Frontal cortex (tissue), 3 donors: ENCODE measurements at regions not wholly inside any gene's neighbourhood (a gene's known extent, or its start where the extent isn't known, plus 50 kb on each side); places are given as distances from the start of the nearest gene placed in this dataset.

Source experiments
- DNase-seq, 2 donors: peaks; one replicate each; pipeline ENCODE4 v3.0.0; 2012; ENCODE audit warnings: low spot score in 2 of 2
- FAIRE-seq: peaks from 2 replicates; lab custom pipeline; 2012; peaks lifted over from hg19 to GRCh38; lab: Jason Lieb, UNC
- donor health status: control.
- donor health status: control.
- donor health status: control.

GRCh38 chr3:132911741-132912415, 126.3 kb upstream of the TMEM108 start:
- no peak for FAIRE-seq

GRCh38 chr3:132907293-132907692, 130.9 kb upstream of the TMEM108 start:
- no peak for FAIRE-seq
- DNase-seq = no peak

More at GRCh38 chr3:132911741-132912415, 126.3 kb upstream of the TMEM108 start:
- no peak for DNase-seq

- no peak for DNase-seq
- FAIRE-seq = no peak
Measured at GRCh38 chr3:132900481-132900880, 137.7 kb upstream of the TMEM108 start.

GRCh38 chr3:132898141-132898540, 140.1 kb upstream of the TMEM108 start:
- DNase-seq (no peak), FAIRE-seq (no peak)

- FAIRE-seq (no peak), DNase-seq (no peak)
Measured at GRCh38 chr3:132892956-132893355, 145.2 kb upstream of the TMEM108 start.

GRCh38 chr3:132881756-132882409, 156.3 kb upstream of the TMEM108 start:
- DNase-seq (no peak), FAIRE-seq (no peak)

- no peak for FAIRE-seq
- no peak for DNase-seq
Measured at GRCh38 chr3:132880986-132881385, 157.2 kb upstream of the TMEM108 start.

GRCh38 chr3:132879656-132880055, 157.4 kb upstream of the NPHP3 start:
- DNase-seq = no peak
- FAIRE-seq = no peak

- FAIRE-seq (no peak), DNase-seq (no peak)
Measured at GRCh38 chr3:132874701-132875100, 152.5 kb upstream of the NPHP3 start.

GRCh38 chr3:132872711-132873110, 150.5 kb upstream of the NPHP3 start:
- FAIRE-seq (no peak), DNase-seq (no peak)

- no peak for FAIRE-seq
- no peak for DNase-seq
Measured at GRCh38 chr3:132871956-132872355, 149.7 kb upstream of the NPHP3 start.

GRCh38 chr3:132870541-132870940, 148.3 kb upstream of the NPHP3 start:
- FAIRE-seq = no peak
- no peak for DNase-seq

GRCh38 chr3:132867956-132868355, 145.7 kb upstream of the NPHP3 start:
- FAIRE-seq = no peak
- DNase-seq = no peak

- no peak for FAIRE-seq
Measured at GRCh38 chr3:132867526-132867925, 145.3 kb upstream of the NPHP3 start.

GRCh38 chr3:132857317-132857716, 135.1 kb upstream of the NPHP3 start:
- FAIRE-seq = no peak
- no peak for DNase-seq

More at GRCh38 chr3:132867526-132867925, 145.3 kb upstream of the NPHP3 start:
- no peak for DNase-seq

GRCh38 chr3:132854856-132855535, 132.8 kb upstream of the NPHP3 start:
- DNase-seq (no peak), FAIRE-seq (no peak)

GRCh38 chr3:132847849-132848625, 125.8 kb upstream of the NPHP3 start:
- DNase-seq (no peak), FAIRE-seq (no peak)

- FAIRE-seq (no peak), DNase-seq (no peak)
Measured at GRCh38 chr3:132843851-132844553, 121.8 kb upstream of the NPHP3 start.

- DNase-seq = no peak
- FAIRE-seq = no peak
Measured at GRCh38 chr3:132843349-132843748, 121.1 kb upstream of the NPHP3 start.

- DNase-seq (no peak), FAIRE-seq (no peak)
Measured at GRCh38 chr3:132841621-132842020, 119.4 kb upstream of the NPHP3 start.
